BE2C (cell line): ENCODE measurements at regions not wholly inside any gene's neighbourhood (a gene's known extent, or its start where the extent isn't known, plus 50 kb on each side); places are given as distances from the start of the nearest gene placed in this dataset.

Experiments used
- DNase-seq: peaks from one replicate; pipeline ENCODE4 v3.0.0-alpha.2; 2020
- H3K27me3 ChIP-seq: fragments of 250-450 bp; sonication (Bioruptor Pico); 2 replicates; pipeline ENCODE4 v1.5.1; 2020; ENCODE audit warnings: mild to moderate bottlenecking
- H3K36me3 ChIP-seq: fragments of 250-450 bp; sonication (Bioruptor Pico); 2 replicates; pipeline ENCODE4 v1.5.1; 2020; ENCODE audit warnings: mild to moderate bottlenecking
- H3K4me1 ChIP-seq: fragments of 250-450 bp; sonication (Bioruptor Pico); 2 replicates; pipeline ENCODE4 v1.5.1; 2020
- H3K4me3 ChIP-seq: 2 replicates; pipeline ENCODE4 v1.5.1; 2011; ENCODE audit warnings: low read depth, low read length
- H3K9me3 ChIP-seq: fragments of 250-450 bp; sonication (Bioruptor Pico); 2 replicates; pipeline ENCODE4 v1.5.1; 2020
- TF ChIP-seq, protein P1 (sequence below): IDR thresholded peaks from 2 replicates; pipeline ENCODE4 v1.5.1; 2012; ENCODE audit warnings: mild to moderate bottlenecking, low read depth, low read length

DNA sequence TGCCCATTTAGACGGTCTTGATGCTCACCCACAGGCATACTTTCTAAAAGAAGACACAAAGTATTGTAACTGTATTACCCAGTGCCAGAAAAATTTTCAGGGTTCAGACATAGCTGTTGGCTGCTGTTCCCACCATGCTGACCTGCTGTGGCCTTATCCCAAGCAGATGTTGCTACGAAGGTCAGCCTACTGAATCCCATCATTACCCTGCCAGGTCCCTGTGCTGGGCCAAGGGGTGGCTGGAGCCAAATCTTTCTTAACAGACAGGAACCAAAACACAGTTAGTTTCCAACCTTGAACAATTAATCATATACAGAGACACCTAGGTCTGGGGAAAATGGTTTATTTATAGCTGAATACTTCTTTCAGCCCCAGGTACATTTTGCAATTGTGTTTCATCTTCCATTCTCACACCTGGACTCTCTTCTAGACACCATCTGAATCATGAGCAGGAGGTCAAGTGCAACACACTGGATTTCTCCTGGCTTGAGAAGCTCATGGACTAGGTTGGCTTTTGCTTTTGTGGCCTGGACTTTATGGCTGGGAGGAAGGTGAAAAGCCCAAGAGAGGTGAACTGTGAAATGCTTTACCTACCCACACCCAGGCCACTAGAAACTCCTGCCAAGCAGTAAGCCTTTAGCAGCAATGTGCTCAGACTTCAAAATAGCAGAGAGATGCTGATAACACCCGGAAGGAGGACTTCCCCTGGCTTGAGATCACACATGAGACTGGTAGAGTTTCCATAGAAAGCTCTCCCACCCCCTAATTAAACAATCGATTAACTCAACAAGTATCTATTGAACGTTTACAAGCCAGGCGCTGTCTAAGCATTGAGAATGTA, 150.1 kb downstream of the SUDS3 start:
- H3K27me3 ChIP-seq, result 0 out of 2 replicates have a peak, but pooled peaks cover 5% of the 10 kb centered on the region
- TF ChIP-seq, protein P1, sequence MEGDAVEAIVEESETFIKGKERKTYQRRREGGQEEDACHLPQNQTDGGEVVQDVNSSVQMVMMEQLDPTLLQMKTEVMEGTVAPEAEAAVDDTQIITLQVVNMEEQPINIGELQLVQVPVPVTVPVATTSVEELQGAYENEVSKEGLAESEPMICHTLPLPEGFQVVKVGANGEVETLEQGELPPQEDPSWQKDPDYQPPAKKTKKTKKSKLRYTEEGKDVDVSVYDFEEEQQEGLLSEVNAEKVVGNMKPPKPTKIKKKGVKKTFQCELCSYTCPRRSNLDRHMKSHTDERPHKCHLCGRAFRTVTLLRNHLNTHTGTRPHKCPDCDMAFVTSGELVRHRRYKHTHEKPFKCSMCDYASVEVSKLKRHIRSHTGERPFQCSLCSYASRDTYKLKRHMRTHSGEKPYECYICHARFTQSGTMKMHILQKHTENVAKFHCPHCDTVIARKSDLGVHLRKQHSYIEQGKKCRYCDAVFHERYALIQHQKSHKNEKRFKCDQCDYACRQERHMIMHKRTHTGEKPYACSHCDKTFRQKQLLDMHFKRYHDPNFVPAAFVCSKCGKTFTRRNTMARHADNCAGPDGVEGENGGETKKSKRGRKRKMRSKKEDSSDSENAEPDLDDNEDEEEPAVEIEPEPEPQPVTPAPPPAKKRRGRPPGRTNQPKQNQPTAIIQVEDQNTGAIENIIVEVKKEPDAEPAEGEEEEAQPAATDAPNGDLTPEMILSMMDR, result no peak

DNA sequence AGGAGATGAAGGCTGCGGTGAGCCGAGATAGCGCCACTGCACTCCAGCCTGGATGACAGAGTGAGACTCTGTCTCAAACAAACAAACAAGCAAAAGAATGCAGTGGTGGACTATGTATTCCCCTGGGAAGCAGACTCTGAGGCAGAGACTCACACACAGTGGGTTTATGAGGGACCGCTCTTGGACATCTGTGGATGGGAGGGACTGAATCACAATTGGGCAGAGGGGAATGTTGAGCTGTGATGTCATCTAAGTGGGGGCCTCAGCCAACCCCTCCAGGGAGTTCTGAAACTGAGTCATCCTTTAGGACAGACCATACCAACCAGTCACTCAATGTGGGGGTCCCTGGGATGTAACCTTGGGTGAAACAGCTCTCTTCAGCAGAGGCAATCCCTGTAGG, 151.0 kb downstream of the SUDS3 start:
- H3K36me3 ChIP-seq, result no peaks in the 10 kb centered on the region
- H3K27me3 ChIP-seq, result 0 out of 2 replicates have a peak, but pooled peaks cover 5% of the 10 kb centered on the region
- no peak for DNase-seq
- no peak overlapping the region for H3K4me3 ChIP-seq
- TF ChIP-seq, protein P1, result no peak
- no peaks in the 10 kb centered on the region for H3K9me3 ChIP-seq
- H3K4me1 ChIP-seq, result no peaks in the 10 kb centered on the region

More for the DNA sequence above, 150.1 kb downstream of the SUDS3 start:
- Histone ChIP-seq H3K36me3 (no peaks in the 10 kb centered on the region), H3K9me3 (no peaks in the 10 kb centered on the region), H3K4me3 (no peak overlapping the region), H3K4me1 (no peaks in the 10 kb centered on the region)
- no peak for DNase-seq

DNA sequence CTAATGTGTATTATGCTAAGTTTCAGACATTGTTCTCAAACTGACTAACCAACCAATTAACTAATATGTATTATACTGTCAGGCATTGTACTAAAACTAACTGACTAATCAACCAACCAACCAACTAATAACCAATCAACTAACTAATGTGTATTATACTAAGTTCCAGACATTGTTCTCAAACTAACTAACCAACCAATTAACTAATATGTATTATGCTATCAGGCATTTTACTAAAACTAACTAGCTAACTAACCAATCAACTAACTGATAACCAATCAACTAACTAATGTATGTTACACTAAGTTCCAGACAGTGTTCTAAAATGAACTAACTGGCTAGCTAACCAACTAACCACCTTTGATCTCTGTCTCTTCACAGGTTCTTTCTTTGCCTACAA, 152.3 kb downstream of the SUDS3 start:
- Histone ChIP-seq H3K27me3 (0 out of 2 replicates have a peak, but pooled peaks cover 5% of the 10 kb centered on the region), H3K4me1 (no peaks in the 10 kb centered on the region), H3K9me3 (no peaks in the 10 kb centered on the region), H3K4me3 (no peak overlapping the region), H3K36me3 (no peaks in the 10 kb centered on the region)
- no peak for DNase-seq
- TF ChIP-seq, protein P1, result no peak

DNA sequence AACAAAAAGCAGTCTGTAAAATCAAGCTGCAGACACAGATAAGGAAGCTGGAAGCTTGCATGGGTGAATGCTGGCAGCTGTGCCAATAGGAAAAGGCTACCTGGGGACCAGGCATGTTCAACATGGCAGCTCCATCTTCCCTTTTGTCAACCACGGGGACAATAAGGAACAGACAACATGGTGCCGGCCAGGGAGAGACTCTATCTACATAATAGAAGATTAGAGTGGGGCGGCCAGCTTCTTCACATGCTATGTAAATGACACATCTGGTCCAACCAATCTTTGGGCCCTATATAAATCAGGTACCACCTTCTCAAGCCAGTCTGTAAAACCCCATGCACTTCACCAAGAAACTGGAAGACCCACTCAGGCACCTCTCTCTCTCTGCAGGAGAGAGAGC, 157.6 kb downstream of the SUDS3 start:
- TF ChIP-seq, protein P1, result no peak
- H3K36me3 ChIP-seq, result no peaks in the 10 kb centered on the region
- no peaks in the 10 kb centered on the region for H3K4me1 ChIP-seq
- DNase-seq, result no peak
- no peak overlapping the region for H3K4me3 ChIP-seq
- no peaks in the 10 kb centered on the region for H3K9me3 ChIP-seq
- H3K27me3 ChIP-seq, result no peaks in the 10 kb centered on the region

DNA sequence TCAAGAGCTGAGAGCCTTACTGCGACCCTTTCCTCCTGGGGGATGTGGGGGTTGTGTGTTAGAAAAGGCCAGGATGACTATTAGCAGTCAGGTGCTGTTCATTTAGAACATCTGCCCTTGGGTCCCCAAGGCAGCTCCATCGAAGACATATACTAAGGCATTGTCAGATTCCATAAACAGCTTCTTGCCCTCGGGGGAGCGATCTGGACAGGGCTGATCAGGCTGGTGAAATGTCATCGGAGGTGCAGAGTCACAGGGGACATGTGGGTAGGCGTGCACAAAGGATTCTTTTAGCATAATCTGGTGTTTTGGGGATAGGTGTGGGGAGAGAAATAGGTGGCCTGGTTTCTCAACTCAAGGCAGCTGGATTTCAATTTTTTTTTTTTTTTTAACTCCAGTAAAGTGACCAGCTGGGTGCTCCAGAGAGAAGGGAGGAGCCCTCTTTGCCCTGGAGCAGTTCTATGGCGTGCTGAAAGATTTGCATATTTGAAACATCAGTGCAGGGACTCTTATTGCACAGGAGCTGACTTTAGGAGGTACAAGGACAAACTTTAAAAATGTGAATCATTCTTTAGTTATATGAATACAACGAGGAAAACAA, 160.1 kb downstream of the SUDS3 start:
- Histone ChIP-seq H3K9me3 (no peaks in the 10 kb centered on the region), H3K4me1 (no peaks in the 10 kb centered on the region), H3K27me3 (no peaks in the 10 kb centered on the region), H3K4me3 (no peak overlapping the region), H3K36me3 (no peaks in the 10 kb centered on the region)
- TF ChIP-seq, protein P1, result no peak
- no peak for DNase-seq

DNA sequence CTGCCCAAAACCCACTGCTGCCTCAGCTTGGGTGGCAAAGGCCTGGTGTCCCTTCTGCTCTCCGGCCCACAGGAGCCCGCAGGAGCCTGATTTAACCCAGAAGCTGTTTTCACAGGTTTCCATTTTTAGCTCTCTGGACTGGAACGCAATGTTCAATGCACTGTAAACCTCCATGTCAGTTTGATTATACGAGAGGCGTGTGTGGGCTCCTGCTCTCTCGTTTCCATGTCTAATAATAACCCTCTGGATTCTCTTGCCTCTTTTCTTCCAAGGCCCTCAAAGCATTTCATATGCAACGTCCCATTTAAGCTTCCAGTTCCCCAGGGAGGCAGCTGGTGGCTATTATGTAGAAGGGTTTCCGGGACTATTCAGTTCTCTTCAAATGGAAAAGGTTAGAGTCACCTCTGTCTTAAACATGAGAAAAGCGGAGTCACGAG, 161.1 kb downstream of the SUDS3 start:
- Histone ChIP-seq H3K27me3 (no peaks in the 10 kb centered on the region), H3K9me3 (no peaks in the 10 kb centered on the region), H3K36me3 (no peaks in the 10 kb centered on the region), H3K4me3 (no peak overlapping the region), H3K4me1 (no peaks in the 10 kb centered on the region)
- TF ChIP-seq, protein P1, result no peak
- no peak for DNase-seq
